Osteocyte (in vitro differentiated cells): ENCODE measurements at regions not wholly inside any gene's neighbourhood (a gene's known extent, or its start where the extent isn't known, plus 50 kb on each side); places are given as distances from the start of the nearest gene placed in this dataset.

Experiments
- DNase-seq: peaks from one replicate; pipeline ENCODE4 v3.0.0; 2021; ENCODE audit warnings: mixed read lengths; ENCODE audit not compliant: unreplicated experiment; ENCODE audit errors: extremely low spot score
- H3K27ac Mint-ChIP-seq: one replicate; pipeline ENCODE4 v1.8.0; 2021; ENCODE audit warnings: mild to moderate bottlenecking, mixed read lengths; ENCODE audit not compliant: unreplicated experiment
- H3K27me3 Mint-ChIP-seq: one replicate; pipeline ENCODE4 v1.8.0; 2021; ENCODE audit warnings: mixed read lengths; ENCODE audit not compliant: unreplicated experiment
- H3K36me3 Mint-ChIP-seq: one replicate; pipeline ENCODE4 v1.8.0; 2021; ENCODE audit warnings: mixed read lengths; ENCODE audit not compliant: unreplicated experiment
- H3K4me1 Mint-ChIP-seq: one replicate; pipeline ENCODE4 v1.8.0; 2021; ENCODE audit warnings: mixed read lengths; ENCODE audit not compliant: unreplicated experiment
- H3K4me3 Mint-ChIP-seq: one replicate; pipeline ENCODE4 v1.8.0; 2021; ENCODE audit warnings: mild to moderate bottlenecking, moderate library complexity, mixed read lengths; ENCODE audit not compliant: unreplicated experiment
- H3K9me3 Mint-ChIP-seq: one replicate; pipeline ENCODE4 v1.8.0; 2021; ENCODE audit warnings: mixed read lengths; ENCODE audit not compliant: unreplicated experiment
- TF ChIP-seq, protein P1 (sequence below): fragments of 200-600 bp; sonication (generic); IDR thresholded peaks from 2 replicates; pipeline ENCODE4 v1.5.0; 2021; ENCODE audit warnings: antibody characterized with exemption, mild to moderate bottlenecking, moderate library complexity

DNA sequence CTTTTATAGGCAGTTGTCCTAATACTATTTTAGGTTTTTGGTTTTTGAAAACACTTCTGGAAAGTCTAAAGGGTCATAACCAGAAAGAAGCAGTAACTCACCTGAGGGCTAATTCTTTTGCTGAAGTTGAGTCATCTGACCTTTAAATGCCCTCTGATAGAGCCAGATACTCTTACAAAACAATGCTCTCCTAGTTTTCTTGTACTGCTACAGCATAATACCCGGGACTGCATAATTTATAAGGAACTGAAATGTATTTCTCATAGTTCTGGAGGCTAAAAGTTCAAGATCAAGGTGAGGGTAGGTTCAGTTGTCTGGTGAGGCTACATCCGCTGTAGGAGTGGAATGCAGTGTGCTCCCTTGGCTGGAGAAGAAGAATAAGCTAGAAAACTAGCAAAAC lies 670.3 kb downstream of the TLE4 start:
- DNase-seq = no peak
- H3K9me3 Mint-ChIP-seq = peaks cover 4% of the 10 kb centered on the region
- no peak overlapping the region for H3K27ac Mint-ChIP-seq
- H3K36me3 Mint-ChIP-seq = peaks cover 2% of the 10 kb centered on the region
- TF ChIP-seq, protein P1, sequence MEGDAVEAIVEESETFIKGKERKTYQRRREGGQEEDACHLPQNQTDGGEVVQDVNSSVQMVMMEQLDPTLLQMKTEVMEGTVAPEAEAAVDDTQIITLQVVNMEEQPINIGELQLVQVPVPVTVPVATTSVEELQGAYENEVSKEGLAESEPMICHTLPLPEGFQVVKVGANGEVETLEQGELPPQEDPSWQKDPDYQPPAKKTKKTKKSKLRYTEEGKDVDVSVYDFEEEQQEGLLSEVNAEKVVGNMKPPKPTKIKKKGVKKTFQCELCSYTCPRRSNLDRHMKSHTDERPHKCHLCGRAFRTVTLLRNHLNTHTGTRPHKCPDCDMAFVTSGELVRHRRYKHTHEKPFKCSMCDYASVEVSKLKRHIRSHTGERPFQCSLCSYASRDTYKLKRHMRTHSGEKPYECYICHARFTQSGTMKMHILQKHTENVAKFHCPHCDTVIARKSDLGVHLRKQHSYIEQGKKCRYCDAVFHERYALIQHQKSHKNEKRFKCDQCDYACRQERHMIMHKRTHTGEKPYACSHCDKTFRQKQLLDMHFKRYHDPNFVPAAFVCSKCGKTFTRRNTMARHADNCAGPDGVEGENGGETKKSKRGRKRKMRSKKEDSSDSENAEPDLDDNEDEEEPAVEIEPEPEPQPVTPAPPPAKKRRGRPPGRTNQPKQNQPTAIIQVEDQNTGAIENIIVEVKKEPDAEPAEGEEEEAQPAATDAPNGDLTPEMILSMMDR = no peak
- H3K4me1 Mint-ChIP-seq = no peaks in the 10 kb centered on the region
- H3K4me3 Mint-ChIP-seq = no peak overlapping the region
- H3K27me3 Mint-ChIP-seq = no peaks in the 10 kb centered on the region

DNA sequence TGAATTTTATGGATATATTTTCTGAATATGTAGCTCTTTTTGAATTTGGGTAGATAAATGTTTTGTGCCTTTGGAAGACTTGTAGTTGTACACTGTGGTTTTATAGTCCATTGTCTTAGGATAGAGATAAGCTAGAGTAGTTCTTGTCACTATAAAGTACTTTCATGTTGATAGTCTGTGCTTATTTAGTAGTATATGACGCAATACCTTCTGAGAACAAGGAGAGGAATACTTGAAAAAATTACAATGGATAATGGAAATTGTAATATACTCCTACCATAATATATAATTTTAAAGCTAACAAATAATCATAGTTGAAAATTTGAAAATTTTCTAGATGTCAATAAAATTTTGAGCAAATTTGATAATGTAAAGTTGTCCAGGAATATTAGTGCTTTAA lies 664.0 kb downstream of the TLE4 start:
- no peak overlapping the region for H3K27ac Mint-ChIP-seq

DNA sequence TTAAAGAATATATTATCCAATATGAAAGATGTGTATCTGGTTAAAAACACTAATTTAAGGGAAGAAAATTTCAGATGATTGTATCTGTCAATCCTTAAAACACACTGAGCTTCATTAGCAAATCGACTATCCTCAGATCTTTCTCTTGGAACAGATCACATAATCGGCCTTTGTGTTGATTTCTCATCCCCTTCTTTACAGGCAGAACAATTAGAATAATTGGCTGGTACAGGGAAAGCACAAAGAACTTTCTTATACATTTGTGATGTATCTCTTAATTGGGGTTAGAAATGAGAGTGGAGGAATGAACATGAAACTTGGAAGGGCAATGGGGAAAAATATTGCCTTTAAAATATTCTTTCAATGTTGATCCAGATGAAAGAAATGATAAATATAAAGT lies 662.1 kb downstream of the TLE4 start:
- no peaks in the 10 kb centered on the region for H3K9me3 Mint-ChIP-seq
- TF ChIP-seq, protein P1 = no peak
- H3K4me3 Mint-ChIP-seq = no peak overlapping the region
- H3K4me1 Mint-ChIP-seq = no peaks in the 10 kb centered on the region
- no peaks in the 10 kb centered on the region for H3K27me3 Mint-ChIP-seq
- no peaks in the 10 kb centered on the region for H3K36me3 Mint-ChIP-seq
- no peak overlapping the region for H3K27ac Mint-ChIP-seq
- no peak for DNase-seq

More for the DNA sequence above, 664.0 kb downstream of the TLE4 start:
- no peaks in the 10 kb centered on the region for H3K9me3 Mint-ChIP-seq
- no peaks in the 10 kb centered on the region for H3K4me1 Mint-ChIP-seq
- no peak for DNase-seq
- no peaks in the 10 kb centered on the region for H3K27me3 Mint-ChIP-seq
- TF ChIP-seq, protein P1 = no peak
- H3K4me3 Mint-ChIP-seq = no peak overlapping the region
- H3K36me3 Mint-ChIP-seq = no peaks in the 10 kb centered on the region

DNA sequence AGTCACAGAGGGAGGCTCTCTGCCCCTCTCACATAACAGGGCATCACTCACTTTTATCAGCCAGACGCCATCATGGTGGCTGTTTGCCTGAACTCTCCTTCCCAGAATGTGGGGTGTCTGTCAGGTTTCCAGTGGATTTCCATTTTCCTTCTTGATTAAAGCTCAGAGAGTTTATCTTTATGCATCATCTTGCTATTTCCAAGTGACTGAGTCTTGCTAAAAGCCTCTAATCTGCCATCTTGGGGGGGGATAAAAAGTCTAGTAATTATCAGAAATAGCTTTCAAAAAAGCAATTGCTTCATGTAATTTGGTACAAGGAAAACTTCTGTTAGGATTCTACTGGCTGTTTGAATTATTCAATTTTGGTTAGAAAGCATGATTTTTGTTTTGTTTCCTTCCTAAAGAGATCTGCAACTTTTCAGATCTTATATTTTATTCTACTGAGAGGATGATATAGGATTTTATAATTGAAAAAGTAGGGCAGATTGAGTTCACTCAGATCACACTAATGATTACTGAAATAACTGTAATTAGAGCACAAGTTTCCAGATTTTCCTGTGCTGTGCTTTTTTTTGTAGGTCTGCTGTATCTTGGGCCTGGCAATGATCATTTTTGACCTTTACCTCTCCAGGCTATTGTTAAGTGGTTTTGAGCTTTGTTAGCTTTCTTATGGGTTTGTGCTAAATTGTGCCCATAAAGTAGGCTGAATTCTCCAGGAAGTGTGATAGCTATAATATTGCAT lies 661.5 kb downstream of the TLE4 start:
- Mint-ChIP-seq H3K27me3 (no peaks in the 10 kb centered on the region), H3K27ac (no peak overlapping the region), H3K4me3 (no peak overlapping the region)

More for the DNA sequence above, 661.5 kb downstream of the TLE4 start:
- DNase-seq = no peak
- no peaks in the 10 kb centered on the region for H3K4me1 Mint-ChIP-seq
- H3K36me3 Mint-ChIP-seq = no peaks in the 10 kb centered on the region
- H3K9me3 Mint-ChIP-seq = peaks cover 5% of the 10 kb centered on the region
- TF ChIP-seq, protein P1 = no peak
